Renal cortex interstitium (tissue), 11 donors: ENCODE measurements at regions not wholly inside any gene's neighbourhood (a gene's known extent, or its start where the extent isn't known, plus 50 kb on each side); places are given as distances from the start of the nearest gene placed in this dataset.
"Not testable (repeated sequence)": the region's sequence is repeated elsewhere in the genome, so short reads cannot be mapped to it uniquely, and the experiment has no call there.

Source experiments
- DNase-seq, 11 donors: peaks; one replicate each; pipeline ENCODE4 v3.0.0-alpha.2; 2013; ENCODE audit warnings: low read depth in 9 of 11, low spot score in 4 of 11; ENCODE audit errors: extremely low read depth in 1 of 11

DNA sequence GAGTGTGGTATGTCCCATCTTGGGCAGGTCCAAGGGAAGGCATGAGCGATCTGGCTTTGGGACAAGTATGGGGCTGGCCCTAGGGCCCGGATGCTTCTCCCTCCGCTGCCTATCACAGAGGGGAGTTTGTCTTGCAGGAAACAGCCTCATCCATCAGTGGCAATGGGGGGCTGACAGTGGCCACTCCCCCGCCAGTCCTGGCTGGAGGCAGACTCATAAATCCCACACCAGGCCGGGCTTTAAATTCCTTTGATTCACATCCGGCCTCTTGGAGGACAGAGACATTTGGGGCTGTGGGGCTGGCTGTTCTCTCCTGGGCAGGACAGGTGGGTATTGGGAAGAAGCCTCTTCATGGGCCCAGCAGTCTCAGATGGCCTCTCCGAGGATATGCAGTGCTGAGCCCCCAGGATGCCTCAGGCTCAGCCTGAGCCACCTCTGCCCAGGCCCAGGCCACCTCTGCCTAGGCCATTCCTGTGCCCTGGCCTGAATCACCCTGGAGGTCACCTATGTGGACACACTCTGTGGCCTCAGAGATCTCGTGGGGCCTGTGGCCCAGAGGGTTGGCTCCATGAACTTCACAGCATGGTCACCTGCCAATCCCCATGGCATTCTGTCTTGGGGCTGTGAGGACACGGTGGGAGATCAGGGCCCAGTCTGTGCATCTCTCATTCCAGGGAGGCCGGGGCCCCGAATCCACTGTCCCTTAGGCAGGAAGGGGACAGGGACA, 84.2 kb upstream of the GOLGA6L4 start:
- peak in 10 of 11 donors; percentile 38 to 71 (median 64) for DNase-seq

- DNase-seq = not testable (repeated sequence)
Measured at GRCh38 chr15:84152381-84152979, 83.1 kb upstream of the GOLGA6L4 start.

GRCh38 chr15:84153655-84154140, 81.9 kb upstream of the GOLGA6L4 start:
- not testable (repeated sequence) for DNase-seq

- DNase-seq = not testable (repeated sequence)
Measured at GRCh38 chr15:84154314-84154713, 81.3 kb upstream of the GOLGA6L4 start.

GRCh38 chr15:84154787-84155186, 80.8 kb upstream of the GOLGA6L4 start:
- not testable (repeated sequence) for DNase-seq

DNA sequence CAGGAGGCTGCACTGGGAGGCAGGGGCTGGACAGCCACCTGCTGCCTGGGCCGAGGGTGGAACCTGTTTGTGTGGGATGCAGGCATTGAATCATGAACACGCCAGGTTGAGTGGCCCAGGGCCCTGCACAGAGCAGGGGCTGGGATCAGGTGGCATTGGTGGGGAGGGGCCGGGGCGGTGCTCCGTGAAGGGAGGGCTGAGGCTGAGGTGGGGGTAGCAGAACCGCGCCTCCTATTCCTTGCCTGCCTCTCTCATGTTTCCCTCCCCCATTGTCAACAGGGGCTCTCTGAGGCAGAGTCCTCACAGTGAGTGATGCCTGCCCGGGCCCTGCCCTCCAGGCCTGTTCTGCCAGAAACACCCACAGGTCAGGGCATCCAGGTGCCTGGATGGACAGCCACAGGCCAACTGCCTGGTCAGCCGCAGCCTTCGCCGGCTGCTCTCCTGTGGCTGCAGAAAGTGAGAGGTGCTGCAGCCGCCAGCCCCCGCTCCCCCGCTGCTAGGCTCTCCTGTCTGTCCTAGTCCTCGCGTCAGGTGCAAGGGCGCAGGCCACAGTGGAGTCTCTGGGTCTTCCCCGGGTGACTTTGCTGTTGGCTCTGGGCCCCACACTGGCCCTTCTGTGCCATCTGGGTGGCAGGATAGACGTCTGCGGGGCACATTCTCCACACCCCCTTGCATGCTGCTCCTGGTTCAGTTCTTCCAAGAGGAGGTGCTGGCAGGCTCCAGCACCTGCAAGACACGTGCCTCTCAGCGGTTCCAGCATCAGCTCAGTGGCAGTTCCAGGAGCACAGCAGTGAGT, 79.6 kb upstream of the GOLGA6L4 start:
- DNase-seq = not testable (repeated sequence)

GRCh38 chr15:84156588-84156840, 79.1 kb upstream of the GOLGA6L4 start:
- not testable (repeated sequence) for DNase-seq

GRCh38 chr15:84157056-84157632, 78.4 kb upstream of the GOLGA6L4 start:
- not testable (repeated sequence) for DNase-seq

DNA sequence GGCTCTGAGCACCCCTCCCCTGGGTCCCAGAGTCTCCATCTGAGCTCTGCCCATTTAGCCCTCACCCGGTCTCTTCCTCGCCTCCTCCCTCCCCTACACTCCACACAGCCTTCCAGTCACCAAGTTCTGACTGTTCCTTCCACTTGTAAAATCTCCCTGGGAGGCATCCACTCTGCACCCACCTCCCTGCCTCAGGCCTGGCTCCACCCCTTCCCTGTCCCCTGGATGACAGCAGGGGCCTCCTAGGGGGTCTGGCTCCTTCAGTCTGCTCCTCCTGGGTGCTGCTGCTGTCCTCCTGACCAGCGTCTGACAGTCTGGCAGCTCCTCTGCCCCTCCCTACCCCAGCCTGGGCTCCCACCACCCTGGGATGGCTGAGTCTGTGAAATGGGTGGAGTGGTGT, 77.7 kb upstream of the GOLGA6L4 start:
- not testable (repeated sequence) for DNase-seq

GRCh38 chr15:84159346-84160269, 76.0 kb upstream of the GOLGA6L4 start:
- not testable (repeated sequence) for DNase-seq

DNA sequence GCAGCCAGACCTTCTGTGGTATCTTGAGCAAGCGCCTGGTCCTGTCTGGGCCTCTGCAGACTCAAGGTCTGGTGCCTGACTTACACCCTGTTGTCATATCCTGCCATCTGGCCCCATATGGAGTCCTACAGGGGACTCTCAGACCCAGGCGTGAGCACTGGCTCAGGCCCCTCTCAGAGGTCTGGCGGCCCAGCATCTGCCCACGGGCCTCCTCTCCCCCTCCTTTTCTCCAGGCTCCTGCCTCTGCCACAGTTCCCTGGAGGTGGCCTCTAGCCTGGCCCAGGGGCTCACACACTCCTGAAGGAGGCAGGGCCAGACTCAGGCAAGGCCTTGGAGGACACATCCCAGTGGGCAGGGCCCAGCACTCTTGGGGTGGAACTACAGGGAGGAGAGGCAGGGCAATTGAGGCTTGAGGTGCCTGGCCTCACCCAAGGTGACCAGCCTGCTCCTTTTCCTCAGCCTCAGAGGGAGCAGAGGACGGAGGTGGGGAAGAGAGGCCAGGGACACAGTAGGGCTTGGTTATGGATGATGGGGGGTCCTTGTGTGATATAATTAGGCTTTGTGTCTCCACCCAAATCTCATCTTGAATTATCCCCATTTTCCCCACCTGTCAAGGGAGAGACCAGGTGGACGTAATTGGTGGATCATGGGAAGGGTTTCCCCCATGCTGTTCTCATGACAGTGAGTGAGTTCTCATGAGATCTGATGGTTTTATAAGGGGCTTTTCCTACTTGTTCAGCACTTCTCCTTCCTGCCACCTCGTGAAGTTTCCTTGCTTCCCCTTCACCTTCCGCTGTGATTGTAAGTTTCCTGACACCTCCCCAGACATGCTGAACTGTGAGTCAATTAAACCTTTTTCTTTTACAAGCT, 70.9 kb upstream of the GOLGA6L4 start:
- not testable (repeated sequence) for DNase-seq

- not testable (repeated sequence) for DNase-seq
Measured at GRCh38 chr15:84170029-84170428, 65.5 kb upstream of the GOLGA6L4 start.

DNA sequence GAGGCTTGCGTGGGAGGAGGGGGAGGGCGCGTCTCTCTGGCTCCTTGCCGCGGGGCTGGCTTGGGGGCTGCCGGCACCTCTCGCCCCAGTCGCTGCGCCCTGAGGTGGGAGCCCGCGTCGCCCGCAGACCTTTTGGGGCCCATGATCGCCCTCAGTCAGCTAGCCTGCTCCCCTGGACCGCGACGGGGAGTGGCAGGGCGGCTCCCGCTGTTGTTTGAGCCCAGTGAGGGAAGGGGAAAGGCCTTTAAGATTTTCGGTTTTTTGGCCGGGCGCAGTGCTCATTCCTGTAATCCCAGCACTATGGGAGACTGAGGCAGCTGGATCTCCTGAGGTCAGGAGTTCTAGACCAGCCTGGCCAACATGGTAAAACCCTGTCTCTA, 62.4 kb upstream of the GOLGA6L4 start:
- DNase-seq = not testable (repeated sequence)
